NCI-H69 (cell line): ENCODE measurements at regions not wholly inside any gene's neighbourhood (a gene's known extent, or its start where the extent isn't known, plus 50 kb on each side); places are given as distances from the start of the nearest gene placed in this dataset.
"Not testable (repeated sequence)": the region's sequence is repeated elsewhere in the genome, so short reads cannot be mapped to it uniquely, and the experiment has no call there.

ENCODE experiments used
- DNase-seq: peaks from one replicate; lab custom pipeline; 2025; lab: John Stamatoyannopoulos, UW

DNA sequence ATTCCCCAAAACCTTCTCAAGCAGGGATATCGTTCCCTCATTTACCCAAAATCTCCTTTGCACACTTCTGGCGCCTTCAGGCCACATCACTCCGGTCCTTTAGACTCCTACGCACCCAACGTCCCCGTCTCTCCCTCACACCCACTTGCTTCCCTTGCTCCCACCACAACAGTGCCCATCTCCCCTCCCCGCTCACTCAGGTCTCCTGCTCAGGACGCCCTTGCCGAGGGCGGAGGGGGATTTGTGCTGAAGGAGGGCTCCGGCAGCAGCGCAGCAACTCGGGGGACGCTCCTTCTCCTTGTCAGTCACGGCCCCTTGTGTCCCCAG is 71.6 kb downstream of the PCMTD2 start:
- DNase-seq = not testable (repeated sequence)

DNA sequence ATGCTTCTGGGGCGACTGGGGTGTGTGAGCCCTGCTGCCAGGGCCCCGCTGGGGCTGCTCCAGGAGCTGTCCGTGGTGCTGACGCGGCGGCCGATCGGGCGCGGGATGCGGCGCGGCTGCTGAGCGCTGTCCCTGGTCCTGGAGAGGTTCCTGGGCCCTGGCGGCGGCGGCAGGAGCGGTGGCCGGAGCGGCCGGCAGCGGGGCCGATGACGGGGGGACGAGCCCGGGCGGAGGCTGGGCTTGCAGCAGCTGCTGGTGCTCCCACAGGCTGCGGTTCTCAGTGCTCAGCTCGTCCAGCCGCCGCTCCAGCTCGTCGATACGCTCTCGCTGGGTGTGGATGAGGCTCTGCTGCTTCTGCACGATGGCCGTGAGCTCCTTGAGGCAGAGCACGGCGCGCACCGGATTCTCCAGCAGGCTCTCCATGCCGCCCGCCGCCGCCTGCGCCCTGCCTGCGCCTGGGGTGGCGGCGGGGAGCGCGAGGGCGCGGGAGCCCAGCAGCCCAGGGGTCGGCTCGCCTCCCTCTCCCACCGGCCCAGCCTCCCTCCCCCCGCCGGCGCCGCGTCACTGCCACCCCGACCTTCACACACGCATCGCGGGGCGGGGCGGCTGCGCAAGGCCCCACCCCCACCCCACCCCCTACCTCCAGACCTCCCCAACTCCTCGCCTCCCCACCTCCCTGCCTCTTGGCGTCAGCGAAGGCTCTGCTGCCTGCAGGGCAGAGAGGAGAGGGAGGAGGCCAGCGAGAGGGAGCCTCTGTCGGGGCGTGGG is 72.2 kb downstream of the PCMTD2 start:
- DNase-seq = peak; percentile 52

GRCh38 chr20:64328595-64329250 is 73.2 kb downstream of the PCMTD2 start:
- not testable (repeated sequence) for DNase-seq

- DNase-seq = not testable (repeated sequence)
These were observed 77.1 kb downstream of the PCMTD2 start for GRCh38 chr20:64332627-64333026.
